HG03139 (cell line): ENCODE measurements at regions not wholly inside any gene's neighbourhood (a gene's known extent, or its start where the extent isn't known, plus 50 kb on each side); places are given as distances from the start of the nearest gene placed in this dataset.

Experiments
- ATAC-seq: cut with Tn5 transposase; IDR thresholded peaks from one replicate; pipeline ENCODE4 v1.9.1; 2021; ENCODE audit not compliant: unreplicated experiment

DNA sequence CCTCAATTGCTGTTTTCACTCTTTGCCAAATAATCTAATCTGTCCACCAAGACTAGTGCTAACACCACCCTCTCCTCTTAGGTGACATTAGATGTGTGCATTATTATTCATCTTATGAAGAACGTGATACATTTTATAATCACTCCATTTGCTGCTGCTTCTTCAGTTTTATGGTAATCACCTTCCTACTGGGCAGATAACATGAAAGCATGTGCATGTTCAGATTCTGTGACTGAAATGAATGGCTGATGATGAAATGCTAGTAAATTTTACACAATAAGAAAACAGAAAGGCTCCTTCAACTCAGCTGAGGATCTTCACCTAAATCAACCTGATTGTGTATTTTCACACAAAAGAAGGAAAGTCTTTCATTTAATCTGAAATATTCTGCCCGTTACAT is 577.6 kb downstream of the CSNK1G3 start:
- no peak for ATAC-seq

DNA sequence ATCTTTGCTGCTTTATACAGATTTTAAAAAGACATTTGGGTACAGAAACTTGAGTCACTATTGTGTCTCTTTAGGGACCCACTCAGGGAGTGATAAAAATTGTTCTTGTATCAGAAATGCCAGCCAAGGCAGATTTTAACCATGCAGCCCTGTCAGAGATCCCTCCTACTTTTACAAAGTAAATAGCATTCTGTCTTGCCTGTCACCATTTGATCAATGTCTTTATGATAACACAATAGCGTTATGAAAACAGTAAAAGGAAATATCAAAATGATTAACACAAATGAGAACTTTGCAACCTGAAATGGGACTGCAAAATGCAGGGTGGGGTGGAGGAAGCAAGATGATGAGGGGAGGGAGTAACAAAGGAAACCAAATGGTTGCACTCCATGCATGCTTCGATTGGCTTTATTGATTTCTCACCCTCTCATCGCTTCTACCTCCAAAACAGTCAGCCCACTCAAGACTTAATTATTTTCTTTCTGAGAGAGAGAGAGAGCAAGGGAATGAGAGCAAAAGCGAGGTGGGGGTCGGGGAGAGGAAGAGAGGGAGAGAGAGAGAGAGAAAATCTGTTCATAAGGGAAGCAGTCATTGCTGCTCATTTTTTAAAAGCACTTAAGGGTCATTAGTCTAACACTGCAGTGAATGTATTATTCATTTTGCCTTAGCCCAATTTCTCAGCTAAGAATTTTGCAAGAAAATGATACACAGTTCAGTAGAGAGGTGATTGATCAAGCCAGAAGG is 576.5 kb downstream of the CSNK1G3 start:
- ATAC-seq: no peak

DNA sequence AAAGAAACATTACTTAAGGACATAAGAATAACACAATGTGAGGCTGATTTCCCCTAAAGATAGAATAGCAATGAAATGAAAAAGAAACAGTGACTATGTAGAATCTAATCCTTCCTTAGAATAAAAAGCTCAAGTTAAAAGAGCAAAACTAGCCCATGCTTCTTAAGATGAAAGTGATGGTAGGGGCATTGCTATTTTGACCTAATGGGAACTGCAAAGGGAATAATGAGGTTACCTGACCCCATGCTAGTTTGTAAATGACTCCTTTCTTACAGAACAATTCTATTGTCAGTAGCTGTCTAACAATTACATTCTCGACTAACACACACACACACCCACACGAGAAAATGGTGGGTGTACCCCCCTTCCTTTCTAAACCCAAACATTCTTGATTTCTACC is 575.8 kb downstream of the CSNK1G3 start:
- no peak for ATAC-seq

DNA sequence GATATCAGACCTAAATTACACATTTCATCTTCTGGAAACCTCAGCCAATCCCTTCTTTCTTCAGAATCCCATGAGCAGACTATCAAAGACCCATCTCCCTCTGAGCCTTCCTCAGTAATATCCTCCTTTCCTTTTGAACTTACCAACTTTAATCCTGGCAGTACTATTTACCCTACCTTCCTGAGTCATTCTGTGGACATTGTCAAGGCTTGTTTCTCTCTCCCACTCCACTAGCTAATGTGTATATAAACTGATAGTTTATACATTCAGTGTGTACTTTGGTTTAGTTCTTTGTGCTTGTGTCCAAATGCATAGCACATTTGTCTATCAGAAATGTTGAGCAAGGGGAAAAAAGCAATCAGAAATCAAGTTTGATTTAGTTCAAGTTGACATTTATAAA is 568.3 kb downstream of the CSNK1G3 start:
- no peak for ATAC-seq

DNA sequence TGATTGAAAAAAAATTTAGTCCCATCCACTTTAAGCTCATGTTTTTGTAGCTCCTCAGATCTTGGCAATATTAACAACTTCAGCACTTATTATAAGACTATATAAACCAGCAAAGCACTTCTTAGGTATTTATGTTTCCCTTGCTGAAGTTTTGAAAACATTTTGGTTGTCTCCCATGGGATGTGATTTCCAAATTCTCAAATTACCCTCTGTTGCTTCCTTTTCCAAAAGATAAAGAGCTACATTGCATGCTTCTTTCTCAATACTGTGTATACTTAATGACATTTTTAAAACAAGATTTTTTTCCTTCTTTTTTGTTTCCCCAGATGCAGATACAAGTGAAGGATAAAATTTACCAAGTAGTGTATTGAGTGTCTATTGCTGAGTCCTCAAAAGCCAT is 567.1 kb downstream of the CSNK1G3 start:
- no peak for ATAC-seq

- ATAC-seq: no peak
These were observed 562.5 kb downstream of the CSNK1G3 start for GRCh38 chr5:124074500-124074899.

DNA sequence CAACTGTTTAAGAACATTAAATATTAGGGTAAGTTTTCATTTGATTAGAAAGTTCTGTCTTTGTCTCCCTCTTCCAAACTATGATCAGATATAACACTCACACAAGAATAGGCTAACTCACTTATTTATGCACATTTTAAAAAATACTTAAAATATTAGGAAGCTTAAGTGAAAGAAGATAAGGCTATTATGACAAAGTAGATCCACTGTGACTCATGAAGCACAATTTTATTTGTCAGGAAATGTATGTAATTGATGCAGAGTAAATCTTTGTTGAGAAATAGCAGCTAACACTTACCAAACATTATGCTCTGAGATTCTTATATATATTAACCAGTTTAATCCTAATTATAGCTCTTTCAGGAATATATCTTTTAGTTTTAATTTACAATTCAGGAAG is 560.6 kb downstream of the CSNK1G3 start:
- ATAC-seq: no peak

DNA sequence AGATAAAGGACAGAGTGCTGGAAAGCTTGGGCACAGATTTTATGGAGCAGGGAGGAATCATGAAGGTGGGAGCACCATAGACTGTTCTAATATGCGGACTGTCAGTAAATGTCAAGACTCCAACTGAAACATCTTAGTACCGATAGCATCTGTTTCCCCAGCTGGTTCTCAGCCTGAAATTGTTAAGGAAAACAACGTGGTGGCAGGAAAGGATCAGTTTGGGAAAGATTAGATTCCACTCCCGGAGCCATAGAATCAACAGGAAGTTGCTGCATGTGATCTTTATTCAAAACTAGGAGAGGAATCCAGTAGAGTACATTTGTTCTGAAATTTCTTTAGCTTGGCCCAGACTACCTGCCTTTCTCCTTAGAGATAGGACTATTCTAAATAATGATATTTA is 559.1 kb downstream of the CSNK1G3 start:
- no peak for ATAC-seq

DNA sequence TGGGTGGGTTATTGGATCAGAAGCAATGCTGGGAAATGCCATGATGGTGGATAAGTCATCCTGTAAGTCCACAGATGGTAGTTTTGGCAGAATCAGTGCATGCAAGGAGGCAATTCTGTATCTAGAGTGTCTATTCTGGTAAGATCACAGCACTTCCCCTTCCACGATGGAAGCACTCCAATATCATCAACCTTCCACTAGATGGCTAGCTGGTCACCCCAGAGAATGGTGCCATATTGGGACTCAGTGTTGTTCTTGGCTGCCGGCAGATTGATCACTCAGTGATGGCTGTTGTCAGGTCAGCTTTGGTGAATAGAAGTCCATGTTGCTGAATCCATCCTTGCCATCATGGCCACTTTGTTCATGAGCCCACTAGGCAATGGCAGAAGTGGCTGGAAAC is 553.5 kb downstream of the CSNK1G3 start:
- no peak for ATAC-seq

GRCh38 chr5:124064956-124065355 is 553.0 kb downstream of the CSNK1G3 start:
- ATAC-seq: no peak

DNA sequence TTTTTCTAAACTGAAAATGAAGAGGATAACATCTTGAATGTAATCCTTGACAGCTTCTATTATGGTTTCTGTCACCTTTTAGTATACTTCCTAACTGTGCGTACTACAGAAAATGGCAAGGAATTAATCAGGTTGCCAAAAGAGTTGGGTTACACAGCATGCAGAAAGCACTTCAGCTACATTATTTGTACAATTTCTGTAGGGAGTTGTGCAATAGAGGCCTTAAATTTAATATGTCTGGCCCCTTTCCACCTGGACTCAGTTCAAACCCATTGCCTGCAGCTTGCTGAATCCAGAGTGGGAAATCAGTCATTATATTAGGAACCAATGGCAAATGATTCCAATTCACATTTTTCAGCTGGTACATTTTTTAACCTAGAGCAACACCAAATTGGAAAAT is 549.7 kb downstream of the CSNK1G3 start:
- ATAC-seq: no peak

GRCh38 chr5:124061068-124061430 is 549.1 kb downstream of the CSNK1G3 start:
- ATAC-seq: no peak

DNA sequence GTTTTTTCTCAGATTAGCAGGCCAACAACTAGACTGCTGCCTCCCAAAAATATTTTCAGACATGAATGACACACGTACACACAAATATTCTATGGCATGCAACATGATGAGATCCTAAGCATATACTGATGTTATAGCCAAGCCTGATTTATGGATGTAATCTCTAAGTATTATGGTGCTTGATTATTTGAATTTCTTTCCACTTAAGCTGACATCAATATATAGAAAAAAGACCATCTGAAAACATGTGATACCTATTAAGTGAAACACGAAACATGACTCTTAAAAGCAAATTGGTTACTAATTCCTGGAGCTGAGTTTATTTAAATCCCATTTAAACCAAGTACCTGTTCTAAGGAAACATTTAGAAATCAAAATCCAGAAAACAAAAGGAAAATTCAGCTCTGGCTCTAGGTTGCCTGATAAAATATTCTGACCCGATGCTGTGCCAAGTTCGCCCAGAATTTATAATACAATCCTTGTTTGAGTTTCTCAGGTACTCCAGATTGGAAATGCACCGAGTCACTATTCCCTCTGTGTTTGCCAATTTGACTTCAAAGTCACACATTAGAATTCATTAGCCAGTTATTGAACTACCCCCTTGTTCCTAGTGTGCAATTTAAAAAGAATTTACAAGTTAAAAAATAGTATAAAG is 548.6 kb downstream of the CSNK1G3 start:
- no peak for ATAC-seq

DNA sequence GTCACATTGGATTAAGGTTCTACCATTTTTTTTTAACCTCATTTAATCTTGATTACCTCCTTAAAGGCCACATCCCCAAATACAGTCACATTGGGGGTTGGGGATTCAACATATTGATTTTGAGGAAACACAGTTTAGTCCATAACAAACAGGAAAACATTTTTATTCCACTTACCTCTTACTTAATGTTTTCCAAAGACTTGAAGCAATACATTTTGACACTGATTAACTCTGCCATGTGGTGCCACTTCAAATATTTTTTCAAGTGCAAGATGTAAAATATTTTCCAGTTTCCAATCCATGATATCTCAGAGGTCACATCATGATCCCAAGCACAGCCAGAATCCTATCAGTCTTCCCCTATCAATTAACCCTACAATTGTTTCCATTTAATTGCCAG is 548.0 kb downstream of the CSNK1G3 start:
- ATAC-seq: no peak

- ATAC-seq: no peak
These were observed 547.2 kb downstream of the CSNK1G3 start for GRCh38 chr5:124059200-124059599.

GRCh38 chr5:124057724-124058231 is 545.8 kb downstream of the CSNK1G3 start:
- ATAC-seq: no peak

- ATAC-seq: peak; percentile 48
These were observed 545.2 kb downstream of the CSNK1G3 start for GRCh38 chr5:124056991-124057723.

GRCh38 chr5:124056326-124056990 is 544.5 kb downstream of the CSNK1G3 start:
- ATAC-seq: peak; percentile 73

- ATAC-seq: no peak
These were observed 543.8 kb downstream of the CSNK1G3 start for GRCh38 chr5:124055751-124056150.

- ATAC-seq: no peak
These were observed 542.6 kb downstream of the CSNK1G3 start for GRCh38 chr5:124054564-124054963.

GRCh38 chr5:124053340-124053739 is 541.4 kb downstream of the CSNK1G3 start:
- no peak for ATAC-seq
